ENCODE measurements at regions not wholly inside any gene's neighbourhood (a gene's known extent, or its start where the extent isn't known, plus 50 kb on each side); places are given as distances from the start of the nearest gene placed in this dataset.
"Not testable (repeated sequence)": the region's sequence is repeated elsewhere in the genome, so short reads cannot be mapped to it uniquely, and the experiment has no call there.

- no peak for DNase-seq
These were observed 220.0 kb upstream of the EGLN3 start for GRCh38 chr14:34170882-34171281.

DNA sequence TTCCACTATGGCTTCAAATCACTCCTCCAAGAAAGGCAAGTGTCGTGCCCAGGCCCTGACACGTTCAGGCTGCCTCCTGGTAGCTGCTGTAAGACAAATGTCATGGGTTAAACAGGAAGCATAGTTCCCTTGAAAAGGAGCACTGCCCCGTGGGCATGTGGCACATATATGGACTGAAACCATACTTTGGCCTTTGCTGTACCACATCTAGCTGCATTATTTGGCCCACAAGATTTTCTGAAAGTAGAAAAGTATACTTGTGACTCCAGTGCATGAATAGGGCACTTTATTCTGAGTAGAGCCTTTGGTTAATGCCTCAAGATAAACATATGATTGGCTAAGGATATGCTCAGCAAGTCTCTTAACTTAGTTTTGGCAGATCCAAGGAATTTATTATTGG is 218.7 kb upstream of the EGLN3 start:
- no peak for DNase-seq

DNA sequence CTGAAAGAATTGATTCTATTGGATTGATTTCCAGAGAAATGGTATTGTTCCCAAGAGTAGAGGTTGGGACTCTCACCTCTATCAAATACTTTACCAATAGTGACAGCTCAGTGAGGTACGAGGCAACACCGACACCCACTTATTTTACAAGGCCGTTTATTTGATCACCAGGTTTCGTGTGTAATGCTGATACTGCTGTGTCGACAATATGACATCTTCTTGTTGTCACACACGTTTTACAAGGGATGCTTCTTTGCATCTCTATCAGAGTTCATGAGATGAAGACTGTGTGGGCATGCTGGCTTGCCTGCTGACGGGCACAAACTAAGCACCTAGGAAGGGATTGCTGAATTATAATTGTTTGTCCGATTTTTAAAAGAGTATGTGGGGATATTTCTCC is 217.8 kb upstream of the EGLN3 start:
- no peak for DNase-seq

DNA sequence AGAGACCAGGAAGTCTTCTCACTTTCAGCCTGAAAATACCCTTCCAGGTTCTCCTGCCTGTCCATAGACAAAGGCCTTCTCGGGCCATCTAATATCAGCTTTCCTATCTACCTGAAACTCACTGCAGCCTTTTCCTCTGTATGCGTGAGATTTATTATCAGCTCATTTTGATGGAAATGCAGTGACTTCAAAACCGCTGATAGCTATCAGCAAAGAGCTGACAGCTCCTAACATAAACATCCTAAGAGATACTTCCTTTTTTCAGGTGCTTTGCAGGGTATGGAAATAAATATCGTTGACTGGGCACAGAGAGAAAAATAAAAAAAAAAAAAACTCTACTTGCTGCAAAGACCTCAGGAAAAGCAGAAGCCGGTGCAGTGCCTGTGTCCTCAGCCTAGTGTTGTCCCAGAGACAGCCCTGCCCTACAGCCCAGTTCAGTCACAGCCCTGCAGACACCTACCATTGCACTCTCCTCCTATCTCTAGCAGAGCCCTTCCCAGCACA is 215.0 kb upstream of the EGLN3 start:
- DNase-seq, result no peak

DNA sequence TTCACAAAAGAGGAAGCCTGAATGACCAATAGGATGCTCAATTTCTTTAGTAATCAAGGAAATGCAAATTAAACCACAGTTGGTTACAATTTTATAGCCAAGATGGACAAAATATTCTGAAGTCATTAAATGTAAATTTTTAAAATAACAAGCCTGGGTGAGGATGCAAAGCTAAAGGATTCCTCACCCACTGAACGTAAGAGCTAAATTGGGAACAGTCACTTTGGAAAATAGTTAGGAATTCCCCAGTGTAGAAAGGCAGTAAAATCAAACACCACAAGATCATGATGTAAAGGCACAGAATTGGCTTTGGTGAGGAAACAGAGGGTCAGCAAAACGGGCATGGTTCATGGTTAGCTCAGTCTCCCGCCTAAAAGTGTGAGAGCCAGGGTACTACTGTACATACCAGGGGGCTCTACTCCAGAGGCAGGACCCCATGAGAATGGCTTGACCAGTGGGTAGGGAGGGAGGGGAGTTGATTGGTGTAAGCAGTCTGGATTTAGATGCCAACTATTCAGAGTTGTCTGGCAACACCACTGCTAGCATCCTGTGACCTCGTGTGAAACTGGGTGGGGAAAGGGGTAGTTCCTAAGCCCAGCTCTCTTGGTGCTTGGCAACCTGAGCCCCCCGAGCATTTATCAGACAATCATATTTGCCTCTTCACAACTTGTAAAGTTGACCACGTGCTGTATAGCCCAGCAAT is 213.4 kb upstream of the EGLN3 start:
- DNase-seq, result no peak

DNA sequence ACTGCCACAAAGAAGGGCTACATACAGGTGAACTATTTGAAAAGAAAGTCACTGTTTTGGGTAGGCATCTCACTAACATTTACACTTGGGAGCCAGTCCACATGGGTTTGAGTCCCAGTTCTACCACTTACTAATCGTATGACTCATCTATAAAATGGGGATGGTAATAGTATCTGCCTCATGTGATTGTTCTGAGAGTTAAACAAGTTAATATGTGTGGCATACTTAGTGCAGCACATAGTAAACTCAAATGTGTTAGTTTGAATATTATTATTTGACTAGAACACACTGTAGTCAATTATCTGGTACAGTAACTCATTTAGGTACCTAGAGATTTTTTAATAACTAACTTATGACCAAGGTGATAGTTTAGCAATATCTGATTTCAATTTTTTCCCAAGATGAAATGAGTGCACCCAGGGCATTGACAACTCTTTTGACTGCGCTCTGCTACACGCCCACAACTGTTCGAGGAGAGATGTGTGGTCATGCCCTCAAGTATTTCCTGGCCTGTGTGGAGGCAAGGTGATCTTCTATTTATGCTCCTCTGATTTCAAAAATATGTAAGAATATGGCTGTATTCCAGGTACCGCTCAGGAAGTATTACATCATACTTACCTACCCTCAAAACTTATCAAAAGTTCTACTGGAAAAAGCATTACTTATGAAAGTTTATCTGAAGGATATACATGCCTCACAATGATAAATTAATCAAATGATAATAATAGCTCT is 210.6 kb upstream of the EGLN3 start:
- no peak for DNase-seq

GRCh38 chr14:34160619-34161018 is 209.7 kb upstream of the EGLN3 start:
- no peak for DNase-seq

DNA sequence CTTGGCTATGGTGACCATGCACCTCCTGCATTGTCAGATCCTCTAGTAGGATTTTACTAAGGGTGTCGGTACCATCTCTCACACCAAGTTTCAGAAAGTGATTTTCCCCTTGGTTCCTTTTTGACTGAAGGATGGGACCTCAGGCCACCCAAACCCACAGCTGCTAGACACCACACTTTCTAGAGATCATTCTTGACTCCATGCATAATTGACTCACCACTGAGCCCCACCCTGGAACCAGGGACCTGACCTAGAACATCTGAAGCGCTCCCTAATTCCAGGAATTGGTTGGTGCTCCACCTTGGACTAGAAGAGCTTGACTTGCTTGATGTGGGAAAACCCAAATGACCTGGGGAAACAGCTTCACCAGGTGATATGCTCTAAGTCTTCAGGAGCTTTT is 206.8 kb upstream of the EGLN3 start:
- DNase-seq, result no peak

DNA sequence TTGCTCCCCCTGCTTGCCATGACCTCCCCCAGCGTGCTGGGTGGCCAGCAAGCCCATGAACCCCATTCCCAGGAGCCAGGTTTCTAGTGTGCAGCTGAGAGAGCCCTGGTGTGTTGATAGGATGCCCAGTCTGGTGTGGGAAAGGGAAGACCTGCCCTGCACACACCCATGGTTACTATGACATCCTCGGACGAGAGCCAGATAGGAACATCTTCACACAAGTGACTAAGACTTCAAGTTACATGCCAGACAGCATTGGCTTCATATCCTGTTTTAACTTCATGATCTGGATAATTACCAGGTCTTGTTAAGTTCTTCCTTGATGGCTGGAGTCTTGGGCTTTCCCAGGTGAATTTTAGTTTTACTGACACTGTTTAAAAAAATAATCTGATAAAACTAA is 196.6 kb upstream of the EGLN3 start:
- DNase-seq, result no peak

GRCh38 chr14:34140127-34140526 is 189.3 kb upstream of the EGLN3 start:
- not testable (repeated sequence) for DNase-seq

DNA sequence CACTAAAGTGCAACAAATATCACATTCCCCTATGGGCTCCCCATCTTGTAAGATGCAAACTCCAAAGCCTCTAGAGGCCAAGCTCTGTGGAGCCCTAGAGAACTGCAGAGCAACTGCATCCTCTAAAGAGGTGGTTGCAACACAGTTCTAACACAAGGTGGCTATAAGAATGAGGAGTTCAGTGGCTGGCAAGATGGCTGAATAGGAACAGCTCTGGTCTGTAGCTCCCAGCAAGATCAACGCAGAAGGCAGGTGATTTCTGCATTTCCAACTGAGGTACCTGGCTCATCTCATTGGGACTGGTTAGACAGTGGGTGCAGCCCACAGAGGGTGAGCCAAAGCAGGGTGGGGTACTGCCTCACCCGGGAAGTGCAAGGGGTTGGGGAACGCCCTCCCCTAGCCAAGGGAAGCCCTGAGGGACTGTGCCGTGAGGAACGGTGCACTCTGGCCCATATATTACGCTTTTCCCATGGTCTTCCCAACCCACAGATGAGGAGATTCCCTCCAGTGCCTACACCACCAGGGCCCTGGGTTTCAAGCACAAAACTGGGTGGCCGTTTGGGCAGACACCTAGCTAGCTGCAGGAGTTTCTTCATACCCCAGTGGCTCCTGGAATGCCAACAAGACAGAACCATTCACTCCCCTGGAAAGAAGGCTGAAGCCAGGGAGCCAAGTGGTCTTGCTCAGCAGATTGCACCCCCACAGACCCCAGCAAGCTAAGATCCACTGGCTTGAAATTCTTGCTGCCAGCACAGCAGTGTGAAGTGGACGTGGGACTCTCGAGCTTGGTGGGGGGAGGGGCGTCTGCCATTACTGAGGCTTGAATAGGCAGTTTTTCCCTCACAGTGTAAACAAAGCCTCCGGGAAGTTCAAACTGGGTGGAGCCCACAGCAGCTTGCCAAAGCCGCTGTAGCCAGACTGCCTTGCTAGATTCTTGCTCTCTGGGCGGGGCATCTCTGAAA is 188.6 kb upstream of the EGLN3 start:
- peak; percentile 3 for DNase-seq

GRCh38 chr14:34138175-34138574 is 187.3 kb upstream of the EGLN3 start:
- no peak for DNase-seq

DNA sequence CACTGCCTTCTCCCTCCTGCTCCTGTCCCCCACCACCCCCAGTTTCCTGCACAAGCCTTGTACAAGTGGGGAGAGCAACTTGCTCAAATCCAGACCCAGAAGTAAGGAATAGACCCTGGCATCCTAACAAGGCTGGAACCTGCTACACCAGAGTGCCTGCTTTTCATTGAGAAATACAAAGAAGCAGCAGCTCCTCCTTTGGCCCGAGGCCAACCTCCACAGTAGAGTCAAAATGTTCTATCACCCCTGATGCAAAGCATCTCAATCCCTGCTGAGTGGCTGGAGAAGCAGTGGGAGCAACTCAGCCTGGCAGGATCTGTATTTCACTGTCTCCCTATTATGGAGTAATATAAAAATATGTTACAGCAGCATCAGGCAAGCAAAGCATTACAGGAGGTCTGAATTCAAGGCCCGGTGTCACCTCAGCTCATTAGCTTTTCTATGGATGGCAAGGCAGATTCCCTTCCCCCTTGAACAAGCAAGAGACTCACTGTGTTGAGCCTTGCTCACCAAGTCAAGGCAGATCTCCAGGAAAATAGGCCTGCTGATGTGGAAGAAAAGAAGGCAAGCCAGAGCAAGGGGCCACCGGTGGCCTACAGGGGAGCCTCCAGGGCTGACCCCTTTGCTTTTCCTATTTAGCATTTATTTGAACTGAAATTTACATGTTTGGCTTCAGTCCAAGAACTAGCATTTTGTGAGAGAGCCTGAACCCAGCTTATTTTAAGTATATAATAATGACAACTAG is 186.3 kb upstream of the EGLN3 start:
- DNase-seq, result peak; percentile 40

GRCh38 chr14:34135492-34135891 is 184.6 kb upstream of the EGLN3 start:
- DNase-seq, result no peak

GRCh38 chr14:34134484-34134883 is 183.6 kb upstream of the EGLN3 start:
- no peak for DNase-seq

- DNase-seq, result no peak
These were observed 179.2 kb upstream of the EGLN3 start for GRCh38 chr14:34129927-34130552.

- DNase-seq, result no peak
These were observed 177.8 kb upstream of the EGLN3 start for GRCh38 chr14:34128665-34129064.

DNA sequence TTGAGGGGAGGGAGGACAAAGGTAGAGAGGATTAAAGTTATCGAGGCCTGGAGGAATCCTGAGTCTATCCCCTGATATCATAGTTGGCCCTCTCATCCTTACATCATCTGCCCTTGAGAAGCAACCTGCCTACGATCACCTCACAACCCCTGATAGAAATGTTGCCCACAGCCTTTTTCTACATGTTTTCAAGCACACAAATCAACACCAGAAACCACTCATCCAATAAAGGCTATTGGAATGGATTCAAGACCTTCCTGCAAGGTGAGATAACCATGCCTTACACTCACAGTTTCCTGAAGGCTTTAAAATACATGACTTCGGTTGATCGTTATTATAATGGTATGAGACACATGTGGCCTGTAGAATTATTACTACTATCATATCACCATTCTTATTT is 175.7 kb upstream of the EGLN3 start:
- no peak for DNase-seq

GRCh38 chr14:34124585-34124984 is 173.7 kb upstream of the EGLN3 start:
- no peak for DNase-seq

- no peak for DNase-seq
These were observed 171.8 kb upstream of the EGLN3 start for GRCh38 chr14:34122650-34123049.

GRCh38 chr14:34122081-34122480 is 171.2 kb upstream of the EGLN3 start:
- DNase-seq, result no peak
